ACC112 (cell line): ENCODE measurements at regions not wholly inside any gene's neighbourhood (a gene's known extent, or its start where the extent isn't known, plus 50 kb on each side); places are given as distances from the start of the nearest gene placed in this dataset.

Source experiments
- H2AFZ ChIP-seq: fragments of 200-600 bp; sonication (generic); one replicate; pipeline ENCODE4 v1.6.0; 2017; ENCODE audit warnings: antibody characterized with exemption, low read length; ENCODE audit not compliant: unreplicated experiment
- H3K27ac ChIP-seq: fragments of 200-600 bp; sonication (generic); 2 replicates; pipeline ENCODE4 v1.5.1; 2014; ENCODE audit warnings: low read depth, mild to moderate bottlenecking, antibody characterized with exemption, low read length, moderate library complexity
- H3K27me3 ChIP-seq: fragments of 200-600 bp; sonication (generic); 2 replicates; pipeline ENCODE4 v1.6.1; 2014; ENCODE audit warnings: mild to moderate bottlenecking, antibody characterized with exemption, low read length, moderate library complexity, mixed read lengths; ENCODE audit not compliant: insufficient read depth
- H3K36me3 ChIP-seq: fragments of 200-600 bp; sonication (generic); 2 replicates; pipeline ENCODE4 v1.6.1; 2016; ENCODE audit warnings: mild to moderate bottlenecking, antibody characterized with exemption, low read length, moderate library complexity, mixed read lengths; ENCODE audit not compliant: insufficient read depth
- H3K4me1 ChIP-seq: fragments of 200-600 bp; sonication (generic); one replicate; pipeline ENCODE4 v1.6.1; 2016; ENCODE audit warnings: low read length, mixed read lengths; ENCODE audit not compliant: insufficient read depth, unreplicated experiment, control insufficient read depth
- H3K4me3 ChIP-seq: fragments of 200-600 bp; sonication (generic); 2 replicates; pipeline ENCODE4 v1.5.1; 2014; ENCODE audit warnings: mild to moderate bottlenecking, low read depth, low read length
- H3K79me2 ChIP-seq: fragments of 200-600 bp; sonication (generic); one replicate; pipeline ENCODE4 v1.6.0; 2016; ENCODE audit warnings: low read length; ENCODE audit not compliant: control insufficient read depth, unreplicated experiment, insufficient read depth

- H3K4me1 ChIP-seq = no peaks in the 10 kb centered on the region
- H3K27me3 ChIP-seq = no peaks in the 10 kb centered on the region
- no peak overlapping the region for H2AFZ ChIP-seq
- H3K27ac ChIP-seq = no peak overlapping the region
- H3K79me2 ChIP-seq = no peaks in the 10 kb centered on the region
- H3K4me3 ChIP-seq = no peak overlapping the region
- H3K36me3 ChIP-seq = no peaks in the 10 kb centered on the region
Measured at GRCh38 chr15:47586653-47587224, 130.6 kb upstream of the SEMA6D start.

- Histone ChIP-seq H3K4me3 (no peak overlapping the region), H3K79me2 (no peaks in the 10 kb centered on the region), H3K27ac (no peak overlapping the region), H2AFZ (no peak overlapping the region), H3K36me3 (no peaks in the 10 kb centered on the region), H3K27me3 (no peaks in the 10 kb centered on the region), H3K4me1 (no peaks in the 10 kb centered on the region)
Measured at GRCh38 chr15:47587940-47588802, 129.1 kb upstream of the SEMA6D start.

GRCh38 chr15:47588958-47589357, 128.3 kb upstream of the SEMA6D start:
- Histone ChIP-seq H3K36me3 (no peaks in the 10 kb centered on the region), H3K4me1 (no peaks in the 10 kb centered on the region), H3K27me3 (no peaks in the 10 kb centered on the region), H3K79me2 (no peaks in the 10 kb centered on the region), H3K27ac (no peak overlapping the region), H2AFZ (no peak overlapping the region), H3K4me3 (no peak overlapping the region)

GRCh38 chr15:47598996-47599395, 118.3 kb upstream of the SEMA6D start:
- no peaks in the 10 kb centered on the region for H3K79me2 ChIP-seq
- H3K4me1 ChIP-seq = no peaks in the 10 kb centered on the region
- H2AFZ ChIP-seq = no peak overlapping the region
- H3K27ac ChIP-seq = no peak overlapping the region
- H3K27me3 ChIP-seq = no peaks in the 10 kb centered on the region; the same call in 1 of the 2 replicates
- H3K4me3 ChIP-seq = no peak overlapping the region
- no peaks in the 10 kb centered on the region for H3K36me3 ChIP-seq

- Histone ChIP-seq H3K79me2 (no peaks in the 10 kb centered on the region), H3K4me1 (no peaks in the 10 kb centered on the region), H2AFZ (no peak overlapping the region), H3K4me3 (no peak overlapping the region), H3K27ac (no peak overlapping the region), H3K27me3 (no peaks in the 10 kb centered on the region; the same call in 1 of the 2 replicates), H3K36me3 (no peaks in the 10 kb centered on the region)
Measured at GRCh38 chr15:47599806-47600205, 117.5 kb upstream of the SEMA6D start.

GRCh38 chr15:47602121-47602520, 115.2 kb upstream of the SEMA6D start:
- H3K4me1 ChIP-seq = no peaks in the 10 kb centered on the region

GRCh38 chr15:47603026-47603425, 114.3 kb upstream of the SEMA6D start:
- H3K4me3 ChIP-seq = no peak overlapping the region
- no peak overlapping the region for H3K27ac ChIP-seq
- no peaks in the 10 kb centered on the region for H3K36me3 ChIP-seq
- no peak overlapping the region for H2AFZ ChIP-seq
- H3K27me3 ChIP-seq = no peaks in the 10 kb centered on the region
- no peaks in the 10 kb centered on the region for H3K79me2 ChIP-seq
- H3K4me1 ChIP-seq = no peaks in the 10 kb centered on the region

More at GRCh38 chr15:47602121-47602520, 115.2 kb upstream of the SEMA6D start:
- Histone ChIP-seq H3K27me3 (no peaks in the 10 kb centered on the region), H3K27ac (no peak overlapping the region), H2AFZ (no peak overlapping the region), H3K36me3 (no peaks in the 10 kb centered on the region), H3K79me2 (no peaks in the 10 kb centered on the region), H3K4me3 (no peak overlapping the region)

- Histone ChIP-seq H3K79me2 (no peaks in the 10 kb centered on the region), H3K27me3 (no peaks in the 10 kb centered on the region)
Measured at GRCh38 chr15:47607695-47608094, 109.6 kb upstream of the SEMA6D start.

GRCh38 chr15:47609693-47610092, 107.6 kb upstream of the SEMA6D start:
- Histone ChIP-seq H3K79me2 (no peaks in the 10 kb centered on the region), H3K4me3 (no peak overlapping the region), H3K27ac (no peak overlapping the region), H3K36me3 (no peaks in the 10 kb centered on the region), H2AFZ (no peak overlapping the region), H3K4me1 (no peaks in the 10 kb centered on the region), H3K27me3 (no peaks in the 10 kb centered on the region)

More at GRCh38 chr15:47607695-47608094, 109.6 kb upstream of the SEMA6D start:
- H3K36me3 ChIP-seq = no peaks in the 10 kb centered on the region
- no peak overlapping the region for H2AFZ ChIP-seq
- no peaks in the 10 kb centered on the region for H3K4me1 ChIP-seq
- no peak overlapping the region for H3K4me3 ChIP-seq
- no peak overlapping the region for H3K27ac ChIP-seq

- Histone ChIP-seq H2AFZ (no peak overlapping the region), H3K27ac (no peak overlapping the region), H3K4me3 (no peak overlapping the region), H3K36me3 (no peaks in the 10 kb centered on the region), H3K4me1 (no peaks in the 10 kb centered on the region), H3K79me2 (no peaks in the 10 kb centered on the region), H3K27me3 (no peaks in the 10 kb centered on the region)
Measured at GRCh38 chr15:47610736-47611135, 106.6 kb upstream of the SEMA6D start.
